HepG2 (cell line): ENCODE measurements at regions not wholly inside any gene's neighbourhood (a gene's known extent, or its start where the extent isn't known, plus 50 kb on each side); places are given as distances from the start of the nearest gene placed in this dataset.
A peak's percentile ranks its signal among the peaks of the same experiment; 100 is the strongest.

Source experiments
- ADNP ChIP-seq: sonication (generic); formaldehyde crosslinking; IDR thresholded peaks from 2 replicates; pipeline ENCODE4 v1.4.0; 2020; ENCODE audit warnings: missing genetic modification reagents
- EHMT2 ChIP-seq: fragments of 200-600 bp; sonication (generic); IDR thresholded peaks from 2 replicates; pipeline ENCODE4 v1.7.0; 2017; ENCODE audit warnings: antibody characterized with exemption, low read depth, low read length, borderline replicate concordance
- ETV6 ChIP-seq: sonication (generic); formaldehyde crosslinking; conservative IDR thresholded peaks from 2 replicates; pipeline ENCODE4 v1.4.0; 2020; ENCODE audit warnings: missing genetic modification reagents
- HMGA1 ChIP-seq: sonication (generic); formaldehyde crosslinking; conservative IDR thresholded peaks from 2 replicates; pipeline ENCODE4 v1.4.0; 2020; ENCODE audit warnings: missing genetic modification reagents
- MAFK ChIP-seq, 2 experiments: IDR thresholded peaks in 1 of 2; conservative IDR thresholded peaks in 1 of 2; 2 replicates each; pipeline ENCODE4 v1.6.1; 2011; ENCODE audit warnings: improper control_type of control experiment in 2 of 2, low read length in 2 of 2
- MED1 ChIP-seq: sonication (generic); formaldehyde crosslinking; IDR thresholded peaks from 2 replicates; pipeline ENCODE4 v1.4.0; 2020; ENCODE audit warnings: missing genetic modification reagents
- NFE2L1 ChIP-seq: sonication (generic); formaldehyde crosslinking; IDR thresholded peaks from 2 replicates; pipeline ENCODE4 v1.4.0; 2020; ENCODE audit warnings: missing genetic modification reagents, mild to moderate bottlenecking, borderline replicate concordance
- PRPF4 ChIP-seq: fragments of 200-400 bp; formaldehyde crosslinking; IDR thresholded peaks from 2 replicates; pipeline ENCODE4 v1.6.1; 2016; ENCODE audit warnings: low read length, low read depth; ENCODE audit not compliant: poor library complexity, severe bottlenecking
- SMYD3 ChIP-seq: sonication (generic); formaldehyde crosslinking; IDR thresholded peaks from 2 replicates; pipeline ENCODE4 v1.8.1; 2023; ENCODE audit warnings: mild to moderate bottlenecking, missing genetic modification reagents
- SRSF1 ChIP-seq: fragments of 200-400 bp; formaldehyde crosslinking; optimal IDR thresholded peaks from 2 replicates; pipeline ENCODE3; 2017; ENCODE audit warnings: mild to moderate bottlenecking, low read depth, low read length, moderate library complexity
- TBL1XR1 ChIP-seq: fragments of 150-350 bp; IDR thresholded peaks from 2 replicates; pipeline ENCODE4 v1.6.1; 2014; ENCODE audit warnings: borderline replicate concordance, low read length; ENCODE audit not compliant: partially characterized antibody
- ZEB1 ChIP-seq: IDR thresholded peaks from 2 replicates; pipeline ENCODE4 v1.6.1; 2012; ENCODE audit warnings: mild to moderate bottlenecking, low read depth, inconsistent platforms; ENCODE audit not compliant: insufficient replicate concordance
- ZNF256 ChIP-seq: sonication (generic); formaldehyde crosslinking; conservative IDR thresholded peaks from 2 replicates; pipeline ENCODE4 v1.4.0; 2020; ENCODE audit warnings: missing genetic modification reagents
- ZNF296 ChIP-seq: sonication (generic); formaldehyde crosslinking; conservative IDR thresholded peaks from 2 replicates; pipeline ENCODE4 v1.5.0; 2020; ENCODE audit warnings: mild to moderate bottlenecking, missing genetic modification reagents
- ZNF619 ChIP-seq: sonication (generic); formaldehyde crosslinking; IDR thresholded peaks from 2 replicates; pipeline ENCODE4 v1.4.0; 2020; ENCODE audit warnings: mild to moderate bottlenecking, missing genetic modification reagents
- ZNF644 ChIP-seq: IDR thresholded peaks from 2 replicates; pipeline ENCODE4 v1.6.1; 2016; ENCODE audit warnings: low read depth
- TF ChIP-seq, protein P1 (sequence below): sonication (generic); formaldehyde crosslinking; IDR thresholded peaks from 2 replicates; pipeline ENCODE4 v1.4.0; 2020; ENCODE audit warnings: missing genetic modification reagents
- TF ChIP-seq, protein P2 (sequence below): sonication (generic); formaldehyde crosslinking; IDR thresholded peaks from 2 replicates; pipeline ENCODE4 v1.5.1; 2020; ENCODE audit warnings: mild to moderate bottlenecking, moderate library complexity, missing genetic modification reagents
- TF ChIP-seq, protein P3 (sequence below): sonication (generic); formaldehyde crosslinking; IDR thresholded peaks from 2 replicates; pipeline ENCODE4; 2020; ENCODE audit warnings: missing genetic modification reagents, mild to moderate bottlenecking, borderline replicate concordance
- TF ChIP-seq, protein P4 (sequence below): sonication (generic); formaldehyde crosslinking; IDR thresholded peaks from 2 replicates; pipeline ENCODE4 v1.9.0; 2022; ENCODE audit warnings: missing genetic modification reagents, mild to moderate bottlenecking, borderline replicate concordance
- TF ChIP-seq, protein P5 (sequence below): sonication (generic); formaldehyde crosslinking; IDR thresholded peaks from 2 replicates; pipeline ENCODE4 v1.5.1; 2020; ENCODE audit warnings: mild to moderate bottlenecking, missing genetic modification reagents, moderate library complexity

DNA sequence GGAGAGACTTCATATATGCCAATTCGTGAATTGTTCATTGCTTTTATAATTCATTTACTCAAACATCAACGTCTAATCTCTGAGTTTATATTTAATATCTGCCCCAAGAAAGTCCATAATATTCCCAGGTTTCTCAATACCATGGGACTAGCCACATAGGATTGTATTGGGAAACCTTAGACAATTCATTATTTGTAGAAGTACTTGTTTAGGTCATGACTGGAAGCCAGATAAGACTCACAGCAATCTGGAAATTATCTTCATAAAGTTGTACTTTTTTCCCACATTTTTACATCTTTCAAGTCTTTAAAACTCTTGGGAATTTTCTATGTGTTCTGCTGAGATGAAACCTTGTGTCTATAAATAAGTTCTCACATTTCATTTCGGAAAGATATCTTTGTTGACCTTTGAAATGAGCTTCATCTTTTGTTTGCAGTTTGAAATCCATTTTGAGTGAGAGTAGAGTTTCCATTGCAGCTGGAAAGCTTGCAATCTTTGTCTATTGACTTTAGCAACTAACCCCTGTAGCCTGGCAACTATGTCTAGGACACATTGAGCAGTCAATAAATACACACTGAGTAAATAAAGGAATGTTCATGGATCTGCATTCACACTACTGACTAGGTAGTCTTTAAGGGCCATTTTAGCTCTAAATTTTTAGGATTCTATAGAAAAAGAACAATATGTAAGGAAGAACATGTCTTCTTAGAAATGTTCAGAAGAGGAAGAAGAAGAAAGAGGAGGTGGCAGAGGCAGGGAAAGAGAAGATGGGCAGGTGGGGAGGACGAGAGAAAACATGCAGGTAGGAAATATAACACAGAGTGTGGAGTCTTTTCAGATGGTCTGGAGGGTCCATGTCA, 154.4 kb downstream of the LRIG3 start (continued):
- TF ChIP-seq TBL1XR1, result peak; percentile 68
- TF ChIP-seq, protein P1, sequence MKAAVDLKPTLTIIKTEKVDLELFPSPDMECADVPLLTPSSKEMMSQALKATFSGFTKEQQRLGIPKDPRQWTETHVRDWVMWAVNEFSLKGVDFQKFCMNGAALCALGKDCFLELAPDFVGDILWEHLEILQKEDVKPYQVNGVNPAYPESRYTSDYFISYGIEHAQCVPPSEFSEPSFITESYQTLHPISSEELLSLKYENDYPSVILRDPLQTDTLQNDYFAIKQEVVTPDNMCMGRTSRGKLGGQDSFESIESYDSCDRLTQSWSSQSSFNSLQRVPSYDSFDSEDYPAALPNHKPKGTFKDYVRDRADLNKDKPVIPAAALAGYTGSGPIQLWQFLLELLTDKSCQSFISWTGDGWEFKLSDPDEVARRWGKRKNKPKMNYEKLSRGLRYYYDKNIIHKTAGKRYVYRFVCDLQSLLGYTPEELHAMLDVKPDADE, result no peak
- no peak for TF ChIP-seq NFE2L1
- TF ChIP-seq, protein P2, sequence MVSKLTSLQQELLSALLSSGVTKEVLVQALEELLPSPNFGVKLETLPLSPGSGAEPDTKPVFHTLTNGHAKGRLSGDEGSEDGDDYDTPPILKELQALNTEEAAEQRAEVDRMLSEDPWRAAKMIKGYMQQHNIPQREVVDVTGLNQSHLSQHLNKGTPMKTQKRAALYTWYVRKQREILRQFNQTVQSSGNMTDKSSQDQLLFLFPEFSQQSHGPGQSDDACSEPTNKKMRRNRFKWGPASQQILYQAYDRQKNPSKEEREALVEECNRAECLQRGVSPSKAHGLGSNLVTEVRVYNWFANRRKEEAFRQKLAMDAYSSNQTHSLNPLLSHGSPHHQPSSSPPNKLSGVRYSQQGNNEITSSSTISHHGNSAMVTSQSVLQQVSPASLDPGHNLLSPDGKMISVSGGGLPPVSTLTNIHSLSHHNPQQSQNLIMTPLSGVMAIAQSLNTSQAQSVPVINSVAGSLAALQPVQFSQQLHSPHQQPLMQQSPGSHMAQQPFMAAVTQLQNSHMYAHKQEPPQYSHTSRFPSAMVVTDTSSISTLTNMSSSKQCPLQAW (CRISPR knock-in tag), result no peak; the same call in 1 of the 2 replicates
- TF ChIP-seq MED1 (CRISPR knock-in tag), result peak; percentile 56
- TF ChIP-seq, protein P3, sequence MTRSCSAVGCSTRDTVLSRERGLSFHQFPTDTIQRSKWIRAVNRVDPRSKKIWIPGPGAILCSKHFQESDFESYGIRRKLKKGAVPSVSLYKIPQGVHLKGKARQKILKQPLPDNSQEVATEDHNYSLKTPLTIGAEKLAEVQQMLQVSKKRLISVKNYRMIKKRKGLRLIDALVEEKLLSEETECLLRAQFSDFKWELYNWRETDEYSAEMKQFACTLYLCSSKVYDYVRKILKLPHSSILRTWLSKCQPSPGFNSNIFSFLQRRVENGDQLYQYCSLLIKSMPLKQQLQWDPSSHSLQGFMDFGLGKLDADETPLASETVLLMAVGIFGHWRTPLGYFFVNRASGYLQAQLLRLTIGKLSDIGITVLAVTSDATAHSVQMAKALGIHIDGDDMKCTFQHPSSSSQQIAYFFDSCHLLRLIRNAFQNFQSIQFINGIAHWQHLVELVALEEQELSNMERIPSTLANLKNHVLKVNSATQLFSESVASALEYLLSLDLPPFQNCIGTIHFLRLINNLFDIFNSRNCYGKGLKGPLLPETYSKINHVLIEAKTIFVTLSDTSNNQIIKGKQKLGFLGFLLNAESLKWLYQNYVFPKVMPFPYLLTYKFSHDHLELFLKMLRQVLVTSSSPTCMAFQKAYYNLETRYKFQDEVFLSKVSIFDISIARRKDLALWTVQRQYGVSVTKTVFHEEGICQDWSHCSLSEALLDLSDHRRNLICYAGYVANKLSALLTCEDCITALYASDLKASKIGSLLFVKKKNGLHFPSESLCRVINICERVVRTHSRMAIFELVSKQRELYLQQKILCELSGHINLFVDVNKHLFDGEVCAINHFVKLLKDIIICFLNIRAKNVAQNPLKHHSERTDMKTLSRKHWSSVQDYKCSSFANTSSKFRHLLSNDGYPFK (CRISPR knock-in tag), result no peak
- TF ChIP-seq, protein P4, sequence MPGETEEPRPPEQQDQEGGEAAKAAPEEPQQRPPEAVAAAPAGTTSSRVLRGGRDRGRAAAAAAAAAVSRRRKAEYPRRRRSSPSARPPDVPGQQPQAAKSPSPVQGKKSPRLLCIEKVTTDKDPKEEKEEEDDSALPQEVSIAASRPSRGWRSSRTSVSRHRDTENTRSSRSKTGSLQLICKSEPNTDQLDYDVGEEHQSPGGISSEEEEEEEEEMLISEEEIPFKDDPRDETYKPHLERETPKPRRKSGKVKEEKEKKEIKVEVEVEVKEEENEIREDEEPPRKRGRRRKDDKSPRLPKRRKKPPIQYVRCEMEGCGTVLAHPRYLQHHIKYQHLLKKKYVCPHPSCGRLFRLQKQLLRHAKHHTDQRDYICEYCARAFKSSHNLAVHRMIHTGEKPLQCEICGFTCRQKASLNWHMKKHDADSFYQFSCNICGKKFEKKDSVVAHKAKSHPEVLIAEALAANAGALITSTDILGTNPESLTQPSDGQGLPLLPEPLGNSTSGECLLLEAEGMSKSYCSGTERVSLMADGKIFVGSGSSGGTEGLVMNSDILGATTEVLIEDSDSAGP (CRISPR knock-in tag), result no peak
- TF ChIP-seq ZNF619 (CRISPR knock-in tag), result no peak
- TF ChIP-seq HMGA1 (CRISPR knock-in tag), result no peak
- peak; percentile 94 for TF ChIP-seq ZNF644 (CRISPR knock-in tag)
- no peak for TF ChIP-seq ZEB1
- TF ChIP-seq MAFK (conservative IDR thresholded peaks at IDR 0.05 in 1 of 2, IDR thresholded peaks at IDR 0.05 in 1 of 2; ENCODE audit: low read length in 2 of 2), result no peak
- TF ChIP-seq SRSF1, result no peak
- no peak for TF ChIP-seq ETV6 (CRISPR knock-in tag)
- no peak for TF ChIP-seq ADNP
- TF ChIP-seq ZNF296 (CRISPR knock-in tag), result no peak
- TF ChIP-seq PRPF4, result no peak
- TF ChIP-seq, protein P5, sequence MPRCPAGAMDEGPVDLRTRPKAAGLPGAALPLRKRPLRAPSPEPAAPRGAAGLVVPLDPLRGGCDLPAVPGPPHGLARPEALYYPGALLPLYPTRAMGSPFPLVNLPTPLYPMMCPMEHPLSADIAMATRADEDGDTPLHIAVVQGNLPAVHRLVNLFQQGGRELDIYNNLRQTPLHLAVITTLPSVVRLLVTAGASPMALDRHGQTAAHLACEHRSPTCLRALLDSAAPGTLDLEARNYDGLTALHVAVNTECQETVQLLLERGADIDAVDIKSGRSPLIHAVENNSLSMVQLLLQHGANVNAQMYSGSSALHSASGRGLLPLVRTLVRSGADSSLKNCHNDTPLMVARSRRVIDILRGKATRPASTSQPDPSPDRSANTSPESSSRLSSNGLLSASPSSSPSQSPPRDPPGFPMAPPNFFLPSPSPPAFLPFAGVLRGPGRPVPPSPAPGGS (CRISPR knock-in tag), result no peak
- TF ChIP-seq SMYD3 (CRISPR knock-in tag), result no peak
- no peak for TF ChIP-seq ZNF256 (CRISPR knock-in tag)
- peak; percentile 95; the same call in 1 of the 2 replicates for TF ChIP-seq EHMT2
